ENCODE measurements at regions not wholly inside any gene's neighbourhood (a gene's known extent, or its start where the extent isn't known, plus 50 kb on each side); places are given as distances from the start of the nearest gene placed in this dataset.

DNA sequence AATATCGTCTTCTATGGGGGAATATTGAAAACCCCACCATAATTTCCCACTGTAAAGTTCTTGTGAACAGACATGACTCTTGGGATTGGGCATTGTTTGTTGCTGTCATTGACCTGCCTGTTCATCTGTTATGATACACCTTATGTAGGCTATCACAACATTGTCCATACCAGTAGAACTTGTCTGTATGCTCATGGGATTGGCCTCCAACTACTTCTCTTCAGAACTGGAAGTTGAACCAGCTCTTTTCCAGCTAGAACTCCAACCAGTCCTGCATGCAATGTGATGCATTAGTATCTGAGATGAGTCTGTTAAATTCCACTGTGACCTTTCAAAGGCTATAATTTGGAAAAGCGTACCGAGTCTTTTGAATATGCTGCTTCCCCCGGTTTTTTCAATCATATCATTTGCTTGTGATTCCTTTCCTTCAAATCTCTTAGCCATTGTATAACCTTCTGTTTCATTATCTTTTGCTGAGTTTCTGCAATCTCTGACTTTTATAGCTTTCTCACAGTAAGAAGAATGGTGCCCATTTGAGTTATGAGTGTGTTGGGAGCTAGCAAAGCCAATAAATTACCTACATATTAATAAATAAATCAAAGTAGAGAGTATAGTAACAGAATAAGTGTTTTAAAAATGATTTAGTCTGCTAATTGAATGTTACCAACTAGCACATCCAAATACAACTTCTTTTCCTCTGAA lies 101.9 kb downstream of the PLK2 start:
- TF ChIP-seq, protein P1, sequence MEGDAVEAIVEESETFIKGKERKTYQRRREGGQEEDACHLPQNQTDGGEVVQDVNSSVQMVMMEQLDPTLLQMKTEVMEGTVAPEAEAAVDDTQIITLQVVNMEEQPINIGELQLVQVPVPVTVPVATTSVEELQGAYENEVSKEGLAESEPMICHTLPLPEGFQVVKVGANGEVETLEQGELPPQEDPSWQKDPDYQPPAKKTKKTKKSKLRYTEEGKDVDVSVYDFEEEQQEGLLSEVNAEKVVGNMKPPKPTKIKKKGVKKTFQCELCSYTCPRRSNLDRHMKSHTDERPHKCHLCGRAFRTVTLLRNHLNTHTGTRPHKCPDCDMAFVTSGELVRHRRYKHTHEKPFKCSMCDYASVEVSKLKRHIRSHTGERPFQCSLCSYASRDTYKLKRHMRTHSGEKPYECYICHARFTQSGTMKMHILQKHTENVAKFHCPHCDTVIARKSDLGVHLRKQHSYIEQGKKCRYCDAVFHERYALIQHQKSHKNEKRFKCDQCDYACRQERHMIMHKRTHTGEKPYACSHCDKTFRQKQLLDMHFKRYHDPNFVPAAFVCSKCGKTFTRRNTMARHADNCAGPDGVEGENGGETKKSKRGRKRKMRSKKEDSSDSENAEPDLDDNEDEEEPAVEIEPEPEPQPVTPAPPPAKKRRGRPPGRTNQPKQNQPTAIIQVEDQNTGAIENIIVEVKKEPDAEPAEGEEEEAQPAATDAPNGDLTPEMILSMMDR (IDR thresholded peaks at IDR 0.05), result no peak
- no peak for TF ChIP-seq EZH2phosphoT487 (IDR thresholded peaks at IDR 0.05)
- TF ChIP-seq EZH2 (IDR thresholded peaks at IDR 0.05), result no peak
